GM19372 (cell line): ENCODE measurements at regions not wholly inside any gene's neighbourhood (a gene's known extent, or its start where the extent isn't known, plus 50 kb on each side); places are given as distances from the start of the nearest gene placed in this dataset.
"Not testable (repeated sequence)": the region's sequence is repeated elsewhere in the genome, so short reads cannot be mapped to it uniquely, and the experiment has no call there.

Source experiments
- ATAC-seq: cut with Tn5 transposase; IDR thresholded peaks from one replicate; pipeline ENCODE4 v1.9.1; 2021; ENCODE audit warnings: mild to moderate bottlenecking, low read depth, moderate library complexity; ENCODE audit not compliant: unreplicated experiment

DNA sequence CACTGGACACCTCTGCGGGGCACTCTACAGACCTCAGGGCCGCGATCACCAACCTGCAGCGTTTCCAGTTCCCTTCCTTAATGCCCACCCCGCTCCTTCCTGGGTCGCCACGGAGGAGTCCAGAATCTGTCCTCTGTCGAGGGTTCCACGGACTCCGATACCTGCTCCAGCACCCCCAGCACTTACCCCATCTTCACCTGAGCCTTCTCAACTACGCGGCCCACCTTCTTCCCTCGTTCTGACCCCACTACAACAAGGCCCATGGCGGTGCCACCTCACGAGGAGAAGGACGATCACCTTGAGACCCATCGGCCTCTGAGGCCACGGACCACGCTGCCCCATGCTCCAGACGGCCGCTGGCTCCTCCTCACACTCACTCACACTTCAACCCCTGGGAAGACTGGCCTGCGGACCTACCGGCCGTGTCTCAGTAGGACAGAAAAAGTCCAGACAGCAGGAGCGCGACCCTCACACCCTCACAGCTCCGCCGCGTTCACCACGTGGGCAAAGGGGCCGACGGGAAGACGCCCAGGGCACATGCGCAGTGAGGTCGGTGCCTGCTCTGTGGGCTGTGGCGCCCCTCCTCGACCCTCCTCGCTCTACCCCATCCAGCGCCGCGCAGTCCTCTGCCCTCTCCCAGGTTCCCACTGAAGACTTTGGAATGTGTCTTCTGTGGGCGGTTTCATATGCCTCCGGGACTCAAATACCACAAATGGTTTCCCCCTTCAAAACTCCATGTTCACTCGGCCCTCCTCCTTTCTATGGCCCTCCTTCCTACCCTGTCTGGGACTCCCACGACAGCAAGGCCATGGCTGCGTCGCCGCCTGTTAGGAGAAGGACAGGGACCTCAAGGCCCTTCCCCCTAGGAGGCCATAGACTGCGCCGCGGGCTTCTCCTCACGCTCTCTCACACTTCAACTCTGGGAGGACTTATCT, 193.9 kb upstream of the PHF14 start:
- ATAC-seq, result no peak

DNA sequence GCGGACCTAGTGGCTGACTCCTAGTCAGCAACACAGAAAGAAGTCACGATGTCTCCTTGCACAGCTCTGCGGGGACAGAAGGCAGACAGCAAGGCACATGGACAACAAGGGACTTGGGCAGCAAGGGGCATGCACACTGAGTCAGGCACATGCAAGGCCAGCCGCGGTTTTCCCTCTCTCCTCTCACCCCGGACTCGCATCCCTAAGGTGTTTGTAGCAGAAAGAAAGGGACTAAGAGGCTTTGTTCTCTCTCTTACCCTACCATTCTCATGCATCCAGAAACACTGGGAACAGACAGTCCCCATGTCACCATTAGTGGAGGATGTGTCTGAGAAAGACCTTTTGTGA, 193.3 kb upstream of the PHF14 start:
- ATAC-seq, result no peak

DNA sequence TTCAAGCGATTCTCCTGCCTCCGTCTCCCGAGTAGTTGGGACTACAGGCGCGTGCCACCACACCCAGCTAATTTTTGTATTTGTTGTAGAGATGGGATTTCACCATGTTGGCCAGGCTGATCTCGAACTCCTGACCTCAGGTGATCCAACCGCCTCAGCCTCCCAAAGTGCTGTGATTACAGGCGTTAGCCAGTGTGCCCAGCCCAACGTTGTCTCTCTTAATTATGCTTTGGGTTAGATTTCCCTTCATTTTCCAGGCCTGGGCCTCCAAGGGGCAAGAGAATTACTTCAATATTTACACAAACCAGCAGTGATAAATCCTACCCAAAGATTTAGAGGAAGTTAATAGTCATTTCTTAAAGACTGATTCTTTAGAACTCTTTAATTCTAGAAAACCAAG, 186.7 kb upstream of the PHF14 start:
- not testable (repeated sequence) for ATAC-seq

DNA sequence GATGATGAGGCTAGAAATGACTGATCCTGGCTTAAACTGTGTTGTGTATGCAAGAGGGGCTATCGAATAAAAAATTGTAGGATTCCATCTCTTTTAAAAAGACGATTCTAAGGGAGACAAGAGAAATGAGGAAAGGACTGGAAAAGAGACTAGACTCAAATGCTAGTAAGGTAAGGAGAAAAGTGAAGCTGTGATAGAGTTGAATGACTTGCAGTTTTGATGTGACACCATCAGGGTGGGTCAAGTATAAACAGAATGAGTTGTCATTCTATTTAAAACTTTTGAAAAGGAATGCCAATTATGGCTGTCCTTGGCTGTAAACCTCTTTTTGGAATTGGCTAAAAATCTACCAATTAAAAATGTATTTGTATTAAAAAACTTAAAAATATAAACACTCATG, 184.5 kb upstream of the PHF14 start:
- ATAC-seq, result no peak

DNA sequence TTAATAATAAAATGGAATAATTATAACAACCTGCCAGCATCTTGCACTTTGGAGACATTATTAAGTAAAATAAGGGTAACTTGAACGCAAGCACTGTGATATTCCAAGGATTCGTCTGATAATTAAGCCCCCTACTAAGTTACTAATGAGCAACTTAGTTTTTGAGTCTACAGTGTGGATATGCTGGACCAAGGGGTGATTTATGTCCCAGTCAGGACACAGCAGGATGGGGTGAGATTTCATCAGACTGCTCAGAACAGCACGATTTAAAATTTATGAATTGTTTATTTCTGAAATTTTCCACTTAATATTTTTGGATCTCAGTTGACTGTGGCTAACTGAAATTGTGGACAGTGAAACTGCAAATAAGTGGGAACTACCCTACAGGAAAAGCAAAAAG, 182.8 kb upstream of the PHF14 start:
- ATAC-seq, result no peak

DNA sequence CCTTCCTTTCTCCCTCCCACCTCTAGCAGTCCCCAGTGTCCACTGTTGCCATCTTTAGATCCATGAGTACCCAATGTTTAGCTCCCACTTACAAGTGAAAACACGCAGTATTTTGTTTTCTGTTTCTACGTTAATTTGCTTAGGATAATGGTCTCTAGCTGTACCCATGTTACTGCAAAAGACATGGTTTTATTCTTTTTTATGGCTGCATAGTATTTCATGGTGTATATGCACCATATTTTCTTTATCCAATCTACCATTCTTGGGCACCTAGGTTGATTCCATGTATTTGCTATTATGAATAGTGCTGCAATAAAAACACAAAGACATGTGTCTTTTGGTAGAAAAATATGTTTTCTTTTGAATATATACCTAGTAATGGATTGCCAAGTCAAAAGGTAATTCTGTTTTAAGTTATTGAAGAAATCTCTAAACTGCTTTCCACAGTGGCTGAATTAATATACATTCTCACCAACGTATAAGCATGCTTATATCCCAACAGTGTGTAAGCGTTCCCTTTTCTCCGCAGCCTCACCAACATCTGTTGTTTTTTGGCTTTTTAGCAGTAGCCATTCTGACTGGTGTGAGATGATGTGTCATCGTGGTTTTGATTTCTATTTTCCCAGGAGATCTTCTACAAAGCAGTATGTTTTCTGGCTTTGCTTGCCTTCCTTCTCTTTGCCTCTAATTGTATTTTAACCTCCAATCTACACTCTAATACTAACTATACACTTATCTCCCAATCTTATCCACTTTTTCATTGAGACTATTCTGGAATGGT, 179.5 kb upstream of the PHF14 start:
- ATAC-seq, result no peak

DNA sequence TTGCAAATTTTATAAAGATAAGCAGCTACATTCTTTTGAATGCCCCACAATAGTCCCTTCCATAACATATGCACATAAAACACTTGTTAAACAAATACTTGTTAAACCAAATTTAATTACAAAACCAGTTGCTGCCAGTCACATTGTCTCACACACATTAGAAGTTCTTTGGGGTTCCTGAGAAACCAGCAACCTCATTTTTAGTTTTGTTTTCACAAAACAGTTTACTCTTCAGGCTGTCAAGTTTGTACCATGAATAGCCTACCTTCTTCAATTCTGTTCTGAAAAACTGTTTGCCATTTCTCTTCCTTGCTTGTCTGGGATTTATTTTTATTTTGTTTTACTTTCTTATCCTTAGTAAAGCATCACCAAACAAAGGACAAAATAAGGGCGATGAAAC, 176.5 kb upstream of the PHF14 start:
- no peak for ATAC-seq

DNA sequence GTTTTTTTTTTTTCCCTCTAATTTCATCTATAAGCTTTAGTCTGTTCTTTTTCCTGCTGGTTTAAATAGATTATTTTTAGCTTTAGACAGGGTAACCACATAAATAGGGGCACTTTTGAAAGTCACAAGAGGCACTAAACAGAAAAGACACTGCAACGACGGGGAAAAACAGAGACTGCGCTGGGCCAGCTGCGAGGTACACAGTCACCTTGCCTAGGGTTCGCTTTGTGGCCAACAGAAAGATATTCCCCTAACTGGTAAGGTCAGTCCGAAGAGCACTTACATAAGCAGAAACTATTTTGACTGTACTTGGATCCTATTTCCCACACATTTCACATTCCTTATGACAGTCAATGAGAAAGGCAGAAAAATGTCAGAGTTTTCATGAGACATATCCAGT, 175.6 kb upstream of the PHF14 start:
- no peak for ATAC-seq

DNA sequence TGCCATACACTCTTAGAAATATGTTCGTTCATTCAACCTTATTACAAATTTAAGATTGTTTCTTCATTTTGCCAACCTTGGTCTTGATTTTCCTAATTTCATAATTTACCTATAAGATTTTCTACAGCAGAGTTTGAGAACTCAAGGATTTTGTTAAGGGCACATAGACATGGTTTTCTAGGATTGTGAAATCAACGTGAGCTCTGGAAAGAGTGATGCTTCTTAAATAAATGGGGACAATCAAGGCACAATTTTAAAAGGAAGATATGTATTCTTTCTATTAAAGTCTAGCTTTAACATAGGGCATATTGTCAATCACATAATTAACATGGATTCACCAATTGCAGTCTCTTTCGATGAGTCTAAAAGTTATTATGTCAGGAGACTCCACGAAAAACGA, 174.2 kb upstream of the PHF14 start:
- ATAC-seq, result no peak

DNA sequence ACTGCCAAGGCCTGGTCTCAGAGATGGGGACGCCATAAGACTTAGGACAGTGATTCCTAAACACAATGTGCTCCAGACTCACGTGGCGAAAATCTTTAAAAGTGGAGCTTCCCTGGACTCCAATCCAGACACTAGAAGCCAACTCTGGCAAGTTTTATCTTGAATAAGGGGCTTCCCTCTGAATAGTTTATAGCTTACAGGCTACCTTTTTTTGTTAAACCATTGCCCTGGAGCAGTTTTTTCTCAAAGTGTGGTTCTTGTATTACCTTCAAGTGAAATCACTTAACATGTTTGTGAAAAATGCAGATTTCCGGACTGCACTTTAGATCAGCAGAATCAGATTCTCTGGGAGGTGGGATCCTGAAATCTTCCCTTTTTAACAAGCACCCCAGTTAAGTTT, 171.7 kb upstream of the PHF14 start:
- ATAC-seq, result no peak

DNA sequence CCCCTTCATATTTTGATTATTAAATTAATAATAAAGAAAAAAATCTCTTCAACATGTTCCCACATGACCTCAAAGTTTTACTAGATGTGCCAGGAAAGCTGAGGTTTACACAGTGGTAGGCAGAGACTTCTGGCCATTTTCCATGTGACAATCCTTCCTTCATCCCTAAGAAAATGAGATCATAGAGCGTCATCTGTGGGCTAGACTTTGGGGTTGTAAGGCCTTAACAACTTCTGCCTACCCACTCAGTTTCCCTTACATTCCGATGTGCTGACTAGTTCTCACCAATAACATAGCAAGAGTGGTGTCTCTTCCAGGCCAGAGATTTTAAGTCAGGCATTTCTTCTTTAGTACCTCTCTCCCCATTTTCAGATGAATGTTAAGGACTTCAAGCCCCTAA, 171.1 kb upstream of the PHF14 start:
- ATAC-seq, result no peak

DNA sequence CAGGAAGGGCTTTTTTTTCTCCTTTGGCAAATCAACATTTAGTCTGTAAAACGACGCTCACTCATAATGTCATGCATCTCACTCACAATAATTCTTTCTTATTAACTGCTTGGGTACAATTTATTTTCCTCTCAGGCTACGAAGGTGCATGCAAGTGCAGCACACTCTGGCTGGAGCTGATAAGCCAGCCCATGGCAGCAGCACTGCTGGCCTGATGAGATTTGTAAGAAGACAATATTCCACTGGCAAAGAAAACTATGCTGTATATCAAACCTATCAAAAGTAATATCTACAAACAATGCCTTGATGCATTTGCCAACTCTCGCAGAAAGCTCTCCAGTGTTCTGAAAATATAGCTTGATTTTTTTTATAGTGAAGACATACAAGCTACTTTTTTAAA, 170.0 kb upstream of the PHF14 start:
- ATAC-seq, result no peak

DNA sequence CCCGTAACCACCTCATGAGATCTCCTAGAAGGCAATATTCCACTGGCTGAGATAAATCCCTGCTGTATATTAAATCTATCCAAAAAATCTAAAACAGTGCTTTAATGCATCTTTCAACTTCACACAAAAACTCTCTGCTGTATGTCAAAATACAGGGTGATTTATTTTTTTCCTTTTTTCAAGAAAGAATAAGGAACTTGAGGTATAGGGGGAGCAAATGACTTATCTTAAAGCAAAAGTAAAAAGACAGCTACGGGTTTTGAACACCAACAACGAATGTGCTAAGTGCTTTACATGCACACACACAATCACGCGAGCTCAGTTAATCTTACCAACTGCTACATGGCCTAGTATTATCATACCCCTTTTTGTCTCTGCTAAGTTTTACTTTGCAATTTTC, 168.9 kb upstream of the PHF14 start:
- no peak for ATAC-seq

DNA sequence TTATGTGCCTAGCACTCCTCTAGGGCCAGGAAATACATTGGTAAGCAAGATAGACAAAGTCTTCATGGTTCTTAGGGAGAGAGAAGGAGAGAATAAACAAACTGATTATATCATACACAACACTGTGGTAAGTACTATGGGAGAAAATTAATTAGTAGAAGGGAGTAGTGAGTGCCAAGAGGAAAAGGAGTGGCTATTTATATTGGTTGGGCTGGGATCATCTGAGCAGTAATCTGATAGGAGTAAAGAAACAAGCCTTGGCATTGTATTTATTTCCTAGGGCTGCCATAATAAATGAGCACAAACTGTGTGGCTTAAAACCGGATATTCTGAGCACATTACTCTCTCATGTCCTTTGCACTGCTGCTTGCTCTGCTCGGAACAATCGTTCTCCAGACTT, 158.1 kb upstream of the PHF14 start:
- no peak for ATAC-seq

DNA sequence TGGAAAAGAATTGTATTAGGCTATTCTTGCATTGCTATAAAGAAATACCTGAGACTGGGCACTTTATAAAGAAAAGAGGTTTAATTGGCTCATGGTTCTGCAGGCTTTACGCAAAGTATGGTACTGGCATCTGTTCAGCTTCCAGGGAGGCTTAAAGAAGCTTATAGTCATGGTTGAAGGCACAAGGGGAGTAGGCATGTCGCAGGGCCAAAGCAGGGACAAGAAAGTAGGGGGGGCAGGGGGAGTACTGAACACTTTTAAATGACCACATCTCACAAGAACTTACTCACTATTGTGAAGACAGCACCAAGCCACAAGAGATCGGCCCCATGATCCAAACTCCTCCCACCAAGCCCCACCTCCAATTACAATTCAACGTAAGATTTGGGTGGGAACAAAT, 152.5 kb upstream of the PHF14 start:
- no peak for ATAC-seq

DNA sequence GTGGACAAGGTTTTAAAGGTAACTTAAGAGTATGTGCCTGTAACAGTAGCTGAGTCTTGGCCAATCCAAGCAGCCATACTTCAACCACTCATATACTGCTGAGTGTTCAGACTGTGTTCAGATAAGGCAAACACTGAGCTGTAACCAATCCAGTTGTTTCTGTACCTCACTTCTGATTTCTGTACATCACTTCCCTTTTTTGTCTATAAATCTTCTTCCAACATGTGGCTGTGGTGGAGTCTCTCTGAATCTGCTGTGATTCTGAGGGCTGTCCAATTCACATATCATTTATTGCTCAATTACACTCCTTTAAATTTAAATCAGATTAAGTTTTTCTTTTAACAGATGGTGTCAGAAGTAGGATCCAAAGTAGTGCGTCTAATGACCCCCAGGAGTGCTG, 149.5 kb upstream of the PHF14 start:
- no peak for ATAC-seq

DNA sequence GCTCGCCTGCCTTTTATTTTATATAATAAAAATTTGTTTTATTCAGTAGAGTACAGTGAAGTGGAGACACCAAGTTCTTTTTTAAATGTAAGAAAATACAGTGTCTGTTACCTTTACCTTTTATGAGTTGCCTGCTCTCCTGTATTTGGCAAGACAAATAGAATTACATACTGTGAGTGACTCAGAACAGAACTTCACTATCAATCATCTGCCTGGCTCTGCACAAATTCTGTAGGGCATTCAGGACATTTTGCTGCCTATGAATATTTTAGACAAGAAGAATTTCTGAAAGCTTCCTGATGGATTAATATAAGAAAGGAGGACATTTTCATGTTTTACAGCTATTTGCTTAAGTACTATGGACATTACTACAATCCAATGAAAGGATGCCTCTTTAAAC, 135.4 kb upstream of the PHF14 start:
- ATAC-seq, result no peak

DNA sequence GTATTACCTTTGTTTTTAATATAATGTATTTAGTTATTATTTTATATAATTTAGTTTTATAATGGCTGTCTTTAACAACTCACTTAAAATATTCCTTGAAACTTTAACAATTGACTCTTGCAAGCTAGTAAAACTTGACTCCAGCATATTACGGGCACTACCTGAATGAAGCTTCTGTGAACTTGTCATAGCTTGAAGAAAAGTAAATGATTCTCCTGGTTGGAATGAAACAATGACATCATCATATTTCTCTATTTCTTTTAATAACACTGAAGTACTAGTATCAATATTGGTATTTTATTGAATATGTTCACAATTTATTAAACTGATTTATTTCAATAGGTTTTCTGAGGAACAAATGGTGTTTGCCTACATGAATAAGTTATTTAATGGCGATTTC, 128.4 kb upstream of the PHF14 start:
- ATAC-seq, result no peak

DNA sequence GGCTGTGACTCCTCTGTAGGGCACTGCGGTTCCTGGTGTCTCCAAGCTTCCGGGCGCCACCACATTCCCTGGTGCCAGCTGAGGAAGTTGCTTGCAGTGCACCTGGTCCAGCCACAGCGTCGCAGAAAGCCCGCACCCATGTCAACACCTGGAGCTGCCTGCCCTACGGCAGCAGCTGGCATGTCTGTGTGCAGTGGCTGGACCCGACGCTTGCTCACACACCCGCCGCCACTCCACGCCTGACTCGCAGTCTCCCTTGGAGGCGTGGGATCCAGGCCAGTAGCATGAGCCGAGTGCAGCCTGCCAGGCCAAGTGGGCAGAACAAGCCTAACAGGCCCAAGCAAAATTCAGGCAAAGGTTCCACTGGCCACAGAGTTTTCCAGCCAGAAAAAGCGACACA, 118.1 kb upstream of the PHF14 start:
- no peak for ATAC-seq

DNA sequence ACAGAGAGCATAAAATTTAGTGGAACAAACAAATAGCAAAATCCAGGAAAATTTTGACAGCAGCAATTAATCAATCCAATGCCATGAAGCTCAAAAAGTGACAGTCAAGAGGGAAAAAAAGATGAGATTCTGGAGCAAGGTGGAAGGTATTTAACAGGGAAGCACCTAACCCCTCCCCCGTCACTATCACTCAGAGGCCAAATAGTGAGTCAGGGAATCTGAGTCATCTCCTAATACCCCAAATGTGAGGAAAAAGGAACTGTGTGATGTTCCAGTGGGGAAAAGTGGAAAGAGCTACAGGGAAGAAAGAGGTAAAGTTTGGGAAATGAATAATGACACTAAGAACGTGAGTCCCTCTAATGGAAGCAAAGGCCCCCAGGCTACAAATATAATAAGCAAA, 113.2 kb upstream of the PHF14 start:
- ATAC-seq, result no peak

DNA sequence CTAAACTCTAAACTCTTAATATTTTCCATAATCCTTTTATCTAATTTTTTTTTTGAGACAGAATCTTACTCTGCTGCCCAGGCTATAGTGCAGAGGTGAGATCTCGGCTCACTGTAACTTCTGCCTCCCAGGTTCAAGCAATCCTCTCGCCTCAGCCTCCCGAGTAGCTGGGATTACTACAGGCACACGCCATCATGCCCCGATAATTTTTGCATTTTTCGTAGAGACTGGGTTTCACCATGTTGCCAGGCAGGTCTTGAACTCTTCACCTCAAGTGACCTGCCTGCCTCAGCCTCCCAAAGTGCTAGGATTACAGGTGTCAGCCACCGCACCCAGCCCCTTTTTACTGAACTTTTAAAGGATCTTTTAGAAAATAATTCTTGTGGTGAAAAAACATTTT, 110.2 kb upstream of the PHF14 start:
- no peak for ATAC-seq

DNA sequence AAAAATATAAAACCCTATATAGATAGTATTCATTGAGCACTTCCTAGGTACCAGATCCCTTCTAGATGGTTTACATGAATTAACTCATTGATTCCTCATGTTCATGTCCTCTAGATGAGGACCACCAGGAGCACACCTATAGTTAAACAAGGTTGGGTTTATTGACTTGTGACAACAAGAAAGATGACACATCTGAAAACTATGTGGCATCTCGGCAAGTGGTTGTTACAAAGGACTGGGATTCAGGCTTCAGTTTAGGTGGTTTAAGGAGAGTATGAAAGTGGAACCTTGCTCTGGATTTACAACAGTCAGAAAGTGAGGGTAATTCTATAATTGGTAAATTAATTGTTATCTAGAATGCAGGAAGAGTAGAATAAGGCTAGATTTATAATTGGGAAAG, 99.0 kb upstream of the PHF14 start:
- ATAC-seq, result no peak
